KMS-11 (cell line): ENCODE measurements at regions not wholly inside any gene's neighbourhood (a gene's known extent, or its start where the extent isn't known, plus 50 kb on each side); places are given as distances from the start of the nearest gene placed in this dataset.

Source experiments
- H2AFZ ChIP-seq: fragments of 200-600 bp; sonication (generic); 2 replicates; pipeline ENCODE4 v1.6.1; 2016; ENCODE audit warnings: antibody characterized with exemption, mixed run types, low read depth
- H3K27ac ChIP-seq: fragments of 200-600 bp; sonication (generic); 2 replicates; pipeline ENCODE4 v1.6.1; 2016; ENCODE audit warnings: mild to moderate bottlenecking, mixed run types
- H3K27me3 ChIP-seq: fragments of 200-600 bp; sonication (generic); 2 replicates; pipeline ENCODE4 v1.6.1; 2017; ENCODE audit warnings: mild to moderate bottlenecking, low read depth, mixed run types, moderate library complexity; ENCODE audit not compliant: insufficient read depth
- H3K36me3 ChIP-seq: fragments of 200-600 bp; sonication (generic); 2 replicates; pipeline ENCODE4 v1.6.1; 2017; ENCODE audit warnings: mild to moderate bottlenecking, mixed run types; ENCODE audit not compliant: insufficient read depth
- H3K4me1 ChIP-seq: fragments of 200-600 bp; sonication (generic); 2 replicates; pipeline ENCODE4 v1.6.1; 2016; ENCODE audit warnings: mild to moderate bottlenecking, low read depth, mixed run types; ENCODE audit not compliant: poor library complexity, severe bottlenecking
- H3K4me2 ChIP-seq: fragments of 200-600 bp; sonication (generic); 2 replicates; pipeline ENCODE4 v1.7.0; 2016; ENCODE audit warnings: mild to moderate bottlenecking, mixed run types
- H3K4me3 ChIP-seq: fragments of 200-600 bp; sonication (generic); IDR thresholded peaks from 2 replicates; pipeline ENCODE4 v1.6.1; 2017; ENCODE audit warnings: low read depth, low read length, mixed read lengths; ENCODE audit not compliant: insufficient read depth
- H3K79me2 ChIP-seq: fragments of 200-600 bp; sonication (generic); 2 replicates; pipeline ENCODE4 v1.6.1; 2016; ENCODE audit warnings: low read depth, mixed run types; ENCODE audit not compliant: insufficient read depth
- H3K9ac ChIP-seq: fragments of 200-600 bp; sonication (generic); 2 replicates; pipeline ENCODE4 v1.6.1; 2016; ENCODE audit warnings: mild to moderate bottlenecking, mixed run types
- H4K20me1 ChIP-seq: fragments of 200-600 bp; sonication (generic); 2 replicates; pipeline ENCODE4 v1.6.1; 2016; ENCODE audit warnings: mild to moderate bottlenecking, mixed run types; ENCODE audit not compliant: insufficient read depth
- CTCF ChIP-seq: fragments of 200-600 bp; sonication (generic); conservative IDR thresholded peaks from 2 replicates; pipeline ENCODE4 v1.6.1; 2017; ENCODE audit warnings: low read depth, mild to moderate bottlenecking, antibody characterized with exemption, low read length, moderate library complexity, mixed read lengths

GRCh38 chr18:55862693-55863390 is 274.9 kb upstream of the TCF4 start:
- Histone ChIP-seq H3K79me2 (no peaks in the 10 kb centered on the region), H3K27ac (no peak overlapping the region), H3K4me2 (no peak overlapping the region), H4K20me1 (no peaks in the 10 kb centered on the region), H3K9ac (no peak overlapping the region), H3K27me3 (no peaks in the 10 kb centered on the region), H2AFZ (no peak overlapping the region), H3K4me3 (no peak overlapping the region), H3K4me1 (no peaks in the 10 kb centered on the region), H3K36me3 (no peaks in the 10 kb centered on the region)
- no peak for TF ChIP-seq CTCF

- 0 out of 2 replicates have a peak, but pooled peaks have one; percentile 29 for TF ChIP-seq CTCF
- H2AFZ ChIP-seq = no peak overlapping the region
- no peaks in the 10 kb centered on the region for H3K4me1 ChIP-seq
- no peaks in the 10 kb centered on the region for H3K79me2 ChIP-seq
- no peak overlapping the region for H3K9ac ChIP-seq
- H3K4me3 ChIP-seq = no peak overlapping the region
- H3K4me2 ChIP-seq = no peak overlapping the region
- no peak overlapping the region for H3K27ac ChIP-seq
- no peaks in the 10 kb centered on the region for H3K36me3 ChIP-seq
- no peaks in the 10 kb centered on the region for H3K27me3 ChIP-seq
- H4K20me1 ChIP-seq = no peaks in the 10 kb centered on the region
Measured at GRCh38 chr18:55861266-55861665, 273.3 kb upstream of the TCF4 start.

- no peak overlapping the region for H3K4me2 ChIP-seq
- H4K20me1 ChIP-seq = no peaks in the 10 kb centered on the region
- no peak overlapping the region for H3K27ac ChIP-seq
- no peaks in the 10 kb centered on the region for H3K27me3 ChIP-seq
- no peak overlapping the region for H3K4me3 ChIP-seq
- H3K4me1 ChIP-seq = no peaks in the 10 kb centered on the region
- no peaks in the 10 kb centered on the region for H3K79me2 ChIP-seq
- no peak for TF ChIP-seq CTCF
- H3K9ac ChIP-seq = no peak overlapping the region
- H3K36me3 ChIP-seq = no peaks in the 10 kb centered on the region
- no peak overlapping the region for H2AFZ ChIP-seq
Measured at GRCh38 chr18:55858661-55859515, 270.9 kb upstream of the TCF4 start.

- Histone ChIP-seq H3K27me3 (no peaks in the 10 kb centered on the region), H3K79me2 (no peaks in the 10 kb centered on the region), H3K4me1 (no peaks in the 10 kb centered on the region), H4K20me1 (no peaks in the 10 kb centered on the region), H3K4me2 (no peak overlapping the region), H3K9ac (no peak overlapping the region), H3K4me3 (no peak overlapping the region), H3K27ac (no peak overlapping the region), H3K36me3 (no peaks in the 10 kb centered on the region), H2AFZ (no peak overlapping the region)
- no peak for TF ChIP-seq CTCF
Measured at GRCh38 chr18:55857956-55858355, 270.0 kb upstream of the TCF4 start.
